K562 (cell line): ENCODE measurements at regions not wholly inside any gene's neighbourhood (a gene's known extent, or its start where the extent isn't known, plus 50 kb on each side); places are given as distances from the start of the nearest gene placed in this dataset.

Source experiments
- ATAC-seq: fragments of 200-7000 bp; cut with Tn5 transposase; 3 replicates; pipeline ENCODE4 v1.9.1; 2020; ENCODE audit warnings: moderate library complexity
- BruUV-seq: library from RNA; stranded (reverse); fragments of 400-500 nt; replicated peaks from 2 replicates; lab custom pipeline; 2021; lab: Mats Ljungman, UMichigan
- CTCF ChIA-PET: fragments of 300-600 bp; formaldehyde crosslinking; extraction: SDS; loops from one replicate; lab custom pipeline; 2021; ENCODE audit warnings: low intra/inter-chr PET ratio; lab: Yijun Ruan, JAX
- POLR2A ChIA-PET: fragments of 300-600, 350-650 bp; sonication (Branson Sonifier 250); formaldehyde crosslinking; extraction: SDS; loops from one replicate; lab custom pipeline; 2021; ENCODE audit warnings: antibody characterized with exemption, inconsistent platforms; lab: Yijun Ruan, JAX
- DNase-seq, 4 experiments: peaks; one replicate each; pipeline versions ENCODE4 v3.0.0 to v3.0.0-alpha.2; 2011 to 2018; ENCODE audit warnings: low spot score in 3 of 4, mixed read lengths in 3 of 4; ENCODE audit errors: extremely low read depth in 1 of 4
- FAIRE-seq: peaks from 2 replicates; lab custom pipeline; 2011; peaks lifted over from hg19 to GRCh38; lab: Jason Lieb, UNC
- H2AFZ ChIP-seq: 2 replicates; pipeline ENCODE4 v1.6.0; 2011; ENCODE audit warnings: low read depth, low read length, control low read depth, inconsistent platforms
- H3K27ac ChIP-seq: fragments of 200-600 bp; 3 replicates; pipeline ENCODE4 v1.8.0; 2011; ENCODE audit warnings: low read depth, mild to moderate bottlenecking, control low read depth, inconsistent platforms, low read length, moderate library complexity, mixed read lengths; ENCODE audit errors: extremely low read depth
- H3K27me3 ChIP-seq, 2 experiments: fragments of 300-600 bp in 1 of 2; 2 replicates in 1 of 2; 3 replicates in 1 of 2; pipeline versions ENCODE4 v1.6.0 to v1.8.0; 2011; ENCODE audit warnings: inconsistent platforms in 2 of 2, low read length in 2 of 2, mild to moderate bottlenecking in 1 of 2, mixed read lengths in 1 of 2, moderate library complexity in 1 of 2; ENCODE audit not compliant: control insufficient read depth in 2 of 2, insufficient read depth in 2 of 2
- H3K36me3 ChIP-seq: fragments of 300-600 bp; 3 replicates; pipeline ENCODE4 v1.8.0; 2011; ENCODE audit warnings: mild to moderate bottlenecking, low read length, inconsistent platforms; ENCODE audit not compliant: control insufficient read depth, insufficient read depth
- H3K4me1 ChIP-seq, 2 experiments: fragments of 200-600 bp in 1 of 2; replicated peaks in 1 of 2; 2 replicates in 1 of 2; 3 replicates in 1 of 2; pipeline versions ENCODE4 v1.5.1 to v1.8.0; 2011; ENCODE audit warnings: inconsistent platforms in 2 of 2, low read length in 2 of 2, mild to moderate bottlenecking in 1 of 2, mixed read lengths in 1 of 2, moderate library complexity in 1 of 2; ENCODE audit not compliant: control insufficient read depth in 2 of 2, insufficient read depth in 2 of 2
- H3K4me2 ChIP-seq: 2 replicates; pipeline ENCODE4 v1.6.1; 2011; ENCODE audit warnings: low read length, control low read depth, inconsistent platforms, mixed read lengths; ENCODE audit not compliant: insufficient read depth
- H3K4me3 ChIP-seq: fragments of 200-600 bp; sonication (generic), shearing (Covaris generic); 2 replicates; pipeline ENCODE4 v1.5.1; 2016; ENCODE audit warnings: control low read depth, inconsistent platforms
- H3K79me2 ChIP-seq: fragments of 200-600 bp; 3 replicates; pipeline ENCODE4 v1.8.0; 2011; ENCODE audit warnings: low read length, inconsistent platforms; ENCODE audit not compliant: control insufficient read depth, insufficient read depth
- H3K9ac ChIP-seq, 2 experiments: 2 replicates each; pipeline versions ENCODE4 v1.6.0 to v1.6.1; 2011; ENCODE audit warnings: low read depth in 2 of 2, low read length in 2 of 2, control low read depth in 1 of 2, inconsistent platforms in 1 of 2, mild to moderate bottlenecking in 1 of 2, mixed read lengths in 1 of 2; ENCODE audit not compliant: insufficient read depth in 1 of 2
- H3K9me1 ChIP-seq: one replicate; pipeline ENCODE4 v1.6.0; 2011; ENCODE audit warnings: inconsistent platforms, mild to moderate bottlenecking, low read length, moderate library complexity; ENCODE audit not compliant: control insufficient read depth, insufficient read depth
- H3K9me3 ChIP-seq: replicated peaks from 2 replicates; pipeline ENCODE4 v1.5.1; 2011; ENCODE audit warnings: low read depth, low read length, inconsistent platforms; ENCODE audit not compliant: control insufficient read depth, insufficient read depth
- H4K20me1 ChIP-seq: replicated peaks from 2 replicates; pipeline ENCODE4 v1.6.1; 2011; ENCODE audit warnings: low read length, inconsistent platforms, mixed read lengths; ENCODE audit not compliant: control insufficient read depth, insufficient read depth
- ATF4 ChIP-seq: fragments of 450-650 bp; formaldehyde crosslinking; IDR thresholded peaks from 2 replicates; pipeline ENCODE4 v1.4.0; 2022; ENCODE audit warnings: mild to moderate bottlenecking, moderate library complexity
- CREB1 ChIP-seq, 2 experiments: sonication (generic) in 1 of 2; formaldehyde crosslinking in 1 of 2; IDR thresholded peaks; 2 replicates each; pipeline versions ENCODE4 v1.6.1 to v1.8.0; 2012 to 2022; ENCODE audit warnings: inconsistent platforms in 1 of 2, mild to moderate bottlenecking in 1 of 2, missing genetic modification reagents in 1 of 2, moderate library complexity in 1 of 2
- GATAD2A ChIP-seq: fragments of 450-650 bp; IDR thresholded peaks from 2 replicates; pipeline ENCODE4 v1.6.1; 2017
- L3MBTL2 ChIP-seq: fragments of 450-650 bp; IDR thresholded peaks from 2 replicates; pipeline ENCODE4 v1.6.1; 2016; ENCODE audit warnings: mild to moderate bottlenecking, moderate library complexity
- LARP7 ChIP-seq: fragments of 450-650 bp; IDR thresholded peaks from 2 replicates; pipeline ENCODE4 v1.6.1; 2016
- MAFG ChIP-seq: fragments of 450-650 bp; conservative IDR thresholded peaks from 2 replicates; pipeline ENCODE4 v1.6.1; 2016; ENCODE audit warnings: missing genetic modification characterization, missing compliant biosample characterization
- MYNN ChIP-seq, 2 experiments: sonication (generic); formaldehyde crosslinking in 1 of 2; IDR thresholded peaks; 2 replicates each; pipeline versions ENCODE4 v1.5.0 to v1.6.1; 2016 to 2020; ENCODE audit warnings: antibody characterized with exemption in 1 of 2, missing genetic modification reagents in 1 of 2
- NFE2 ChIP-seq: IDR thresholded peaks from 2 replicates; pipeline ENCODE4 v1.6.1; 2014; ENCODE audit warnings: antibody characterized with exemption, low read depth
- PCBP1 ChIP-seq: fragments of 200-400 bp; formaldehyde crosslinking; IDR thresholded peaks from 2 replicates; pipeline ENCODE4 v1.6.1; 2018; ENCODE audit warnings: mild to moderate bottlenecking, low read depth, low read length; ENCODE audit not compliant: poor library complexity, severe bottlenecking
- RBM34 ChIP-seq: fragments of 200-400 bp; formaldehyde crosslinking; IDR thresholded peaks from 2 replicates; pipeline ENCODE4 v1.6.1; 2018; ENCODE audit warnings: low read length, borderline replicate concordance; ENCODE audit not compliant: insufficient read depth
- TARDBP ChIP-seq: fragments of 450-650 bp; IDR thresholded peaks from 2 replicates; pipeline ENCODE4 v1.6.1; 2016
- TRIM25 ChIP-seq: fragments of 450-650 bp; IDR thresholded peaks from 2 replicates; pipeline ENCODE4 v1.7.0; 2016; ENCODE audit warnings: borderline replicate concordance
- TSC22D4 ChIP-seq: fragments of 450-650 bp; IDR thresholded peaks from 2 replicates; pipeline ENCODE4 v1.6.1; 2016; ENCODE audit warnings: missing genetic modification characterization, missing biosample characterization, control low read depth
- ZNF384 ChIP-seq: IDR thresholded peaks from 2 replicates; pipeline ENCODE4 v1.6.1; 2012; ENCODE audit warnings: low read depth, low read length, improper control_type of control experiment
- ZNF449 ChIP-seq: fragments of 250-450 bp; sonication (Bioruptor Pico); IDR thresholded peaks from 2 replicates; pipeline ENCODE4 v1.8.0; 2022; ENCODE audit warnings: moderate library complexity, mild to moderate bottlenecking, inconsistent platforms
- WGBS: fragments of 100-300 bp; shearing (Covaris generic); methylation state at CpG from one replicate; pipeline ENCODE4 v1.1.6; 2016; ENCODE audit warnings: low coverage, mixed read lengths; ENCODE audit not compliant: insufficient coverage; ENCODE audit errors: missing lambda C conversion rate; 5-methylcytosine and 5-hydroxymethylcytosine counted together
- in situ Hi-C: fragments of 300-500 bp; cut with MboI; formaldehyde crosslinking; loops from 4 replicates; pipeline ENCODE4 v1.15.0; 2018; ENCODE audit warnings: inconsistent platforms, mixed read lengths
- intact Hi-C: fragments of 100-400 bp; cut with micrococcal nuclease; formaldehyde crosslinking; loops from 2 replicates; pipeline ENCODE4 v1.14.2; 2022

GRCh38 chr14:97719931-97720330 lies 922.7 kb downstream of the VRK1 start:
- no peaks in the 10 kb centered on the region for H3K4me1 ChIP-seq
- intact Hi-C loops, result no loop called here

GRCh38 chr14:97723351-97723750 lies 926.2 kb downstream of the VRK1 start:
- intact Hi-C loops (no loop called here), in situ Hi-C loops (no loop called here)
- H3K4me1 ChIP-seq, result no peaks in the 10 kb centered on the region
- DNase-seq (no peak), FAIRE-seq (no peak), ATAC-seq (no peak)
- H4K20me1 ChIP-seq, result no peaks in the 10 kb centered on the region
- H3K27me3 ChIP-seq, result no peaks in the 10 kb centered on the region
- CTCF ChIA-PET, result no interaction called here
- BruUV-seq, result no TSS peak
- H3K9me1 ChIP-seq, result no peaks in the 10 kb centered on the region
- POLR2A ChIA-PET, result no interaction called here
- no peaks in the 10 kb centered on the region for H3K9me3 ChIP-seq
- no peak overlapping the region for H2AFZ ChIP-seq
- H3K4me2 ChIP-seq, result no peak overlapping the region
- H3K4me3 ChIP-seq, result no peak overlapping the region
- WGBS, result 0% methylated on average over 5 of the region's 6 CpGs
- no peaks in the 10 kb centered on the region for H3K36me3 ChIP-seq
- no peaks in the 10 kb centered on the region for H3K79me2 ChIP-seq
- no peak overlapping the region for H3K9ac ChIP-seq
- H3K27ac ChIP-seq, result no peak overlapping the region
- TF ChIP-seq PCBP1, result no peak
- TF ChIP-seq GATAD2A, result no peak
- TF ChIP-seq MAFG (tag), result no peak
- no peak for TF ChIP-seq L3MBTL2
- TF ChIP-seq ATF4, result no peak
- TF ChIP-seq TRIM25, result no peak
- TF ChIP-seq LARP7, result no peak
- no peak for TF ChIP-seq TARDBP
- TF ChIP-seq RBM34, result no peak

More at GRCh38 chr14:97719931-97720330, 922.7 kb downstream of the VRK1 start:
- POLR2A ChIA-PET, result no interaction called here
- no TSS peak for BruUV-seq
- no peak overlapping the region for H3K4me2 ChIP-seq
- 10% methylated on average over 2 of the region's 2 CpGs for WGBS
- H3K36me3 ChIP-seq, result no peaks in the 10 kb centered on the region
- ATAC-seq (no peak), DNase-seq (no peak), FAIRE-seq (no peak)
- TF ChIP-seq ZNF449 (CRISPR knock-in tag) (no peak), ZNF384 (no peak), TSC22D4 (tag) (no peak), CREB1 (IDR thresholded peaks at IDR 0.05) (no peak), CREB1 (CRISPR knock-in tag; IDR thresholded peaks at IDR 0.05) (no peak), MYNN (IDR thresholded peaks at IDR 0.05) (no peak), MYNN (CRISPR knock-in tag; IDR thresholded peaks at IDR 0.05) (no peak), NFE2 (no peak)
- H2AFZ ChIP-seq, result no peak overlapping the region
- H3K27ac ChIP-seq, result no peak overlapping the region
- in situ Hi-C loops, result no loop called here
- H3K9ac ChIP-seq, result no peak overlapping the region
- H3K4me3 ChIP-seq, result no peak overlapping the region
- H3K9me3 ChIP-seq, result no peaks in the 10 kb centered on the region
- H4K20me1 ChIP-seq, result no peaks in the 10 kb centered on the region
- no peaks in the 10 kb centered on the region for H3K27me3 ChIP-seq
- CTCF ChIA-PET, result no interaction called here
- no peaks in the 10 kb centered on the region for H3K79me2 ChIP-seq
- no peaks in the 10 kb centered on the region for H3K9me1 ChIP-seq
